DMS53 treated with DMSO at 0.1 percent for 48 hours (cell line): ENCODE measurements at regions not wholly inside any gene's neighbourhood (a gene's known extent, or its start where the extent isn't known, plus 50 kb on each side); places are given as distances from the start of the nearest gene placed in this dataset.

ENCODE experiments used
- DNase-seq: peaks from one replicate; lab custom pipeline; 2025; ENCODE audit not compliant: unreplicated experiment; lab: John Stamatoyannopoulos, UW

DNA sequence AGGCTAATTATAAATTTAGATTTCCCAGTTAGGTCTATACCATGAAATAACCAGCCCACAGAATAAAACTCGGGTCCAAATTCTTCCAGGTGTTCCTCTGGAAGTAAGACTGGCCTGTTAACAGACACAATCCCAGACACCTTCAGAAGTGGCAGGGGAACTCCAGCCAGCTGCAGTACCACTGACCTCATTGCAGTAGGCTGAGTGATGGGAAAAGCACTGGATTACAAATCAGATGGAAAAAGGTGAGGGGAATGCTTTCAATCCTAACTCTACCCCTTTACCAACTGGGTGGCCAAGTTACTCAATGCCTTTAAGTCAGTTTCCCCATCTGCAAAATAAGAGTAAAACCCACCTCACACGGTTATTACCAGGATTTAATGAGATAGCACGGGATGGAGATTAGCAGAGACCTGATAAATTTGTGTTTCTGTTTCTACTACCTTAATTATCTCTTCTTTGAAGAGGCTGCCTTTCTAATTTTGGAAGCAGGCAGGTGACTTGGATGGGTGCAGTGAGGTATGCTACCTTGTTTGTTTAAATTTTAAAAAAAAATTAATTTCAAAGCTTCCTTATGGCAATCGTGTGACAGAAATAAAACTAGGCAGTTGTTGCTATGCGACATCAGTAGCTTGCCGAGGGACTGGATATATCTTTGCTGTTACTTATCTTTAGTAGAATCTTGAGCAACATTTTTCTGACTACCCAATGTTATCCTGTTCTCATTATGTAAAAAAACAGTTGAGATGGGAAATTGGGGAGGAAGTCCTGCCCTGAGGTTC, 167.3 kb upstream of the GRIN2B start:
- DNase-seq: no peak

DNA sequence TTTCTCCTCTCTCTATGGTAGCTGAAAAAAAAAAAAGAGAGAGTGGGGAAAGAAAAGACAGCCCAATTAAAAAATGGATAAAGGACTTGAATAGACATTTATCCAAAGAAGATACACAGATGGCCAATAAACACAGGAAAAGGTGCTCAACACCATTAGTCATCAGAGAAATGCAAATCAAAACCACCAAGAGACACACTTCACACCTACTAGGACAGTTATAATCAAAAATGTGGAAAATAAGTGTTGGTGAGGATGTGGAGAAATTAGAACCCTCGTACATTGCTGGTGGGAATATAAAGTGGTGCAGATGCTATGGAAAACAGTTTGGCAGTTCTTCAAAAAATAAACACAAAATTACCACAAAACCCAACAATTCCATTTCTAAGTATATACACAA, 172.4 kb upstream of the GRIN2B start:
- no peak for DNase-seq

DNA sequence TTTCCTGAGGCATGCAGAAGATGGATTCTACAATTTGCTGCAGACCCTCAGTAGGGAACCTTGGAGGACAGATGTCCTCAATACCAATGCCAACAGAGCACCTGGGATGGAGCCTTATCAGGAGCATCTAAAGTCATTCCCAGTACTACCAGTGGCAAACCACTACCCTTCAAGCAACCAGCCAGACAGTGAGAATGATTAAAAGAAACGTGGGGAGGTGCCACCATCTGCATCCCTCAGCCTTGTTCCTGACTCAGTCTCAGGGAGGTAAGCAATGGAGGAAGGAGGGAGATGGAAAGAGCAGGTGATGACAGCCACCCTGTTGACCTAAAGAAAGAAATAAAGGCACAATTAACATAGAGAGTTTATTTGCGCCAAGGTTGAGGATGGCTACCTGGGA, 175.2 kb upstream of the GRIN2B start:
- no peak for DNase-seq

DNA sequence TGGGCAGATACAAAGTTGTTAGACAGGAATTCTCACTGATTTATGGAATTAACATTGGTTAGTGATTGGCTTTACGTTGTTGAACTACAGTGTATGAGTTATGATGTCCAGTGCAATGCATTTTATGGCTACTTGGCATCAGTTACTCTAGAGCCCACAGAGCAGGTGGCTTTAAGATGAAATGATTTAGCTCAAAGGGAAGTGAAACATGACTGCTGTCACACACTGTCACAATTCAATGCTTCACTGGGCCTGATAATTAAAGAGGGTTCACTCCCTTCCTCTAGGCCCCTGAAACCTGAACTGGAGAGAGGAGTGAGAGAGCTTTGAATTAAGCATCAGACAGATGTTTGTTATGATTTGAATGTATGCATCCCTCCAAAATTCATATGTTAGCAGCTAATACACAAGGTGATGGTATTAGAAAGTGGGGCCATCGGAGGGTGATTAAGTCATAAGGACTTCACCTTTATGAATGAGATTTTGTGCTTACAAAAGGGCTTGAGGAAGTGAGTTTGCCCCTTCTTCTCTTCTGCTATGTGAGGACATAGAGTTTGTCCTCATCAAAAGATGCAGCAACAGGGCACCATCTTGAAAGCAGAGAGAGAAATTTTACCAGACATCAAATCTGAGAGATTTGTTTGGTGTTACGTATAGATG, 175.8 kb upstream of the GRIN2B start:
- DNase-seq: no peak

DNA sequence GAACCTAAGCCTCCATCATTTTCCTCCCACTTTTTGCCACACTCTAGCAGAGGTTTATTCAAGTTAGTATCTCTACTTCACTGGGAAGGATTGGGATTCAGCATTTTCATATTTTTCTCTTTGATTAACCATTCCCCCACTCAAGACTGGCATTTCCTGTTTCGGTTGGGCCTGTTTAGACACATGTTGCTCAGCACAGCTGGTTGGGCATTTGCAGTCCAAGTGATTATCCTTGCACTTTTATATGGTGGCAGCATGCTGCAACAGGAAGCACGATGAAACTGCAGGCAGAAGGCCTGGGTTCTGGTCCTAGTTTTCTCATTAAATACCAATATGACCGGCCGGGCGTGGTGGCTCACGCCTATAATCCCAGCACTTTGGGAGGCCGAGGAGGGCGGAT, 182.9 kb upstream of the GRIN2B start:
- no peak for DNase-seq

DNA sequence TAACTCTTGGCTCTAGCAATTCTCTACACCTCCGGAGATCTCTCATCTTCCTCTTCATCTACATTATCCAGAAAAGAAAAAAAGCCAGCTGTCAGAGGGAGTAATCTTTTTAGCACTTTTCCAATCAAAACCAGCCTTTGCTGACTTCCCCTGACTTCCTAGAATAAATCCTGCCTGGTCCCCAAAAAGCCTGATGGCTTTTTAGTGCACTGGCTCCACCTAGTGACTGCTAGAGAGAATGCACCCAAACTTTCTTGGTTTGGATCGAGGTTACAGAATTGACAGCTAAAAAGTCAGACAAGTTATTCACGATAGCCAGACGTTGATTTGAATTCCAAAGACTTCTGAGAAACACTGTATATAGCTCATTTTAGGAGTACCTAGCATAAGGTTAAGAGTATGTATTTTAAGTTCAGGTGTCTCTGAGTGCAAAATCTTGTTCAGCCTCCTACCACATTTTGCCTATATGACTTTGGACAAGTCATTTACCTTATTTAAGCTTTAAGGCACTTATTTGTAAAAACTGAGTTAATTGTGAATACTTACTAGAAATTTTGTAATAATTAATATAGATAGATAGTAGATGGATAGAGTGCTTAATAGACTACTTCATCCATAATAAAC, 185.7 kb upstream of the GRIN2B start:
- DNase-seq: peak; percentile 86

DNA sequence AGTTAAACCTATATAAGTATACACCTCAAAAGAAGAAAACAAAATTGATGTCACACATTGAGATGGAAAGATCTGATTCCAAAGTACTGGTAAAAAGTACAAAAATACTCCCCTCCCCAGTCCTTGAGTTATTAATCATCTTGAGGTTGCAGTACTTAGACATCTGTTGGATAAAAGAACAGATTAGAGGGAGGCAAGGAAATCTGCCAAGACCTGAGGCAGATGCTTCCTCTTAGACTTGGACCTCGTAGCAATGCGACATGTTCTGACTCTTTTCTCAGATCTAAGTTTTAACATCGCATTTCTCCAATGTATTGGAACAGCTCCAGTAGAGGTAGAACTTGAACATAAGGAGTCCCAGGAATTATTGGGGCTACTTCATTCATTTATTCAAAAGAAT, 187.9 kb upstream of the GRIN2B start:
- no peak for DNase-seq

DNA sequence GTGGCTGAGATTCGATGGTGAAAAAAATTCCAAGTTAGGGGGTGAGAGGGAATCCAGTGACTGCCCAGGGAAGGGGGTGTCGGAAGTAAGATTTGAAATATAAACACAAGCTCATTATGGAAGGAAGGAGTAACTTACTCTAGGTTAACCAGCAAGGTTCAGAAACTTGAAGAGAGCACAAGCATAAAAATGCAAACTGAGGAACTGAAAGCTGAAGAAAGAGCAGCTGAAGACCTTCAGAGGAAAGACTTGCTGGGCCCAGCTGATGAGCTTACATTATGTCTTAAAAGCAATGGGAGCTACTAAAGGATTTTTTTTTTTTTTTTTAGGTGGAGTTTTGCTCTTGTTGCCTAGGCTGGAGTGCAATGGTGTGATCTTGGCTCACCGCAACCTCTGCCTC, 189.7 kb upstream of the GRIN2B start:
- DNase-seq: no peak

DNA sequence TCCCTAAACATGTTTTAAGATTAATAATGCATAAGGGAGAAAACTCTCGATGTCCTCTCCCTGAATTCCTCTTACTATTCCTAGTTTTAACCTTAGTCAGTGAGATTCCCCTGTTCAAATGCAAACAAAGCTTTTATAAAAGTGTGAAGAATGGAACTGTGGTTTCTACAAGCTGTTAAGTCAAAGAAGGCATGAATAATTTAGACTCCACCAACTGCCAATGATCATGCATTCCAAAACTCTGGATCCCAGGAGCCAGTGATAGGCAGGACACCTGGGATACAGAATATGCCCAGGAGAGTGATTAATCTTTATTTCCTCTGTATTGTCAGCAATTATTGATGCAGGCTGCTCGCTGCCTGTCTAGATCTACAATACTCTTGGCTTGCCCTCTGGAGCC, 190.3 kb upstream of the ATF7IP start:
- DNase-seq: no peak

DNA sequence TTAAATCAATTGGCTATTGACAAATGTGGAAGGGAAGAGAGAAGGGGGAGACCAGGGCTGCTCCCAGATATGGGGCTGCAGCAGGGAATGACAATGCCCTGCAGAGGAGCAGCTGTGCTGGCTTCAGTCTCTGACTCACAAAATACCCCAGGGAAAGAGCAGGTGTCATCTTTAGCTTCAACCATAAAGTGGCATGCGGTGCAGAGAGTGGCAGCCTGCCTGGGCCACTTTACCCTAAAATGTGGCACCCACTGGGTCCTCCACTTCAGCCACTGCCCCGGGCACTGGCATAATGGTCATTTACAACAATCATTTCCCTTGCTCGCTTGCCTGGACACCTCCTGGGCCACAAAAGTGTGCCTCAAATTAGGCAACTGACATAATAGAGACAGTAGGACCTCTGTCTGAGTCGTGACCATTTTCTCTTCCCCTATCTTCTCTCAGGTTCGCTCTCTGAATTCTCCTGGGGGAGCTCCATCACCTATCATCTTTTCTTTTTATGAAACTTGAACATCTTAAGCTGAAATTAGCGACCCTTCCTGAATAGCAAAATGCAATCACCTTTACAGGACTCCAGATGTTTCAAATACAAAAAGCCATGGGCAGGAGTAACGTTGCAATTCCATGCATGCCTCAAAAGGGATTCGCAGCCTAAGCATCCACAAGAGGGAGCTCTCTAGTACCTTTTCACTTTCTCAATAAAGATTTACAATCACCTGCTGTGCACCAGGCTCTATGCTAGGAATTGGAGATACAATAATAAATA, 179.9 kb upstream of the ATF7IP start:
- DNase-seq: peak; percentile 89

DNA sequence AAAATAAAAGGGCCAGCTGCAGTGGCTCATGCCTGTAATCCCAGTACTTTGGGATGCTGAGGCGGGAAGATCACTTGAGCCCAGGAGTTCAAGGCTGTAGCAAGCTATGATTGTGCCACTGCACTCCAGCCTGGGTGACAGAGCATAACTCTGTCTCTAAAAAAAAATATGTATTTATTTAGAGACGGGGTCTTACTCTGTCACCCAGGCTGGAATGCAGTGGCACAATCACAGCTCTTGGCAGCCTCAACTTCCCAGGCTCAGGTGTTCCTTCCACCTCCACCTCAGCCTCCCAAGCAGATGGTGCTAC, 179.3 kb upstream of the ATF7IP start:
- no peak for DNase-seq

DNA sequence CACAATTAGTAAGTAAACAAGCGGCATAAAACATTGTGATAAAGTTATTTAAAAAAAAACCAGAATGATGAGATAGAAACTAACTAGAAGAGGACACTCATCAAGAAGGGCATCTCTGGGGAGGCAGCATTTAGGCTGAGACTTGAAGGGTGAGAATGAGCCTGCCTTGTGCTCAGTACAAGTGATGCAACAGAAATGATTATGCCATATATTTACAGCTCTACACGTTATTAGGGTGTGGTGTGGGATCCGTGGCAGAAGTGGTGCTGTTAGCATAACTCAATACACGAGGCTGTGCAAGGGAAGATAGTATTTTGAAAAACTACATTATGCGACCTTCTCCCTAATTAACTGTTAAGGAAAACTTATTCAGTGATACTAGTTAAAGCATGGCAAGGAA, 178.5 kb upstream of the ATF7IP start:
- DNase-seq: no peak

DNA sequence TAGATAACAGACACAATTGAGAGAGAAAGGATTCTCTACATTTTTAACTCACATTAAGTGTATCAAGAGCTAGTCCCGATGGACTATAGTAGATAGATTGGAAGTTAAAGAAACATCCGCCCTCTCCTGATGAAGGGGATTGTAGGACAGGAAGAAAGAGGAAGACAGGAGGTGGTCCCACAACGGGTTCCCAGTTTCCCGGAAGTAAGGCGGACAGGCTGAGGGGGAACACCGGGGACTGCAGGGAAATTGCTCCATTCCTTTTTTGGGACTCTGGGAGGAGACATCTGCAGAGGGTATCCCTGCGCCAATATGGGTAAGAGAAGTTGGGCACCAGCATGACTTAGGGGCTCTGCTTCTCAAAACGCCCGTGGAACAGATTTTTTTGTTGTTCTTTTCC, 177.5 kb upstream of the ATF7IP start:
- DNase-seq: no peak

DNA sequence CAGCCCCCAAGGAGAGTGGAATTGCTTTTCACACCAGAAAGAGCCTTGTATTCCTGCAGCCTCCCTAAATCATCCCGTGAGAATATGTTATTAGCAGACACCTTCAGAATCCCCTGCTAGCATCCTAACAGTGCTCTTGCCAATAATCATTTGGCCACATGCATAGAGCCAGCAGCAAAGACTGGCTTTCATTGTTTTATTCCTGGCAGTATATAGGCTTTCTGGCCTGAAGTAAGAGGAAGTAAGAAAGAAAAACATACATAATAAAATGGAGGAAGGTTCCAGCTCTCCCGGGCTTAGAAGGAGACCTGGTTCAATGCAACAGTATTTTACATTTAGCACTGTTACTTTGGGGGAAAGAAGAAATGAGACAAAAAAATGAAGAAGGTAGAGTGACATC, 176.7 kb upstream of the ATF7IP start:
- DNase-seq: no peak

DNA sequence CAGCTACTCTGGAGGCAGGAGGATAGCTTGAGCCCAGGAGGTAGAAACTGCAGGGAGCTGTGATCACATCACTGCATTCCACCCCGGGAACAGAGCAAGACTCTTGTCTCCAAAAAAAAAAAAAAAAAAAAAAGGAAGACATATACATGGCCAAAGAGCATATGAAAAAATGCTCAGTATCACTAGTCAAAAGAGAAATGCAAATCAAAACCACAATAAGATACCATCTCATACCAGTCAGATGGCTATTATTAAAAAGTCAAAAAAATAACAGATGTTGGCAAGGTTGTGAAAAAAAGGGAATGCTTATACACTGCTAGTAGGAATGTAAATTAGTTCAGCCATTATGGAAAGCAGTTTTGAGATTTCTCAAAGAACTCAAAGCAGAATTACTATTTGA, 174.8 kb upstream of the ATF7IP start:
- no peak for DNase-seq

DNA sequence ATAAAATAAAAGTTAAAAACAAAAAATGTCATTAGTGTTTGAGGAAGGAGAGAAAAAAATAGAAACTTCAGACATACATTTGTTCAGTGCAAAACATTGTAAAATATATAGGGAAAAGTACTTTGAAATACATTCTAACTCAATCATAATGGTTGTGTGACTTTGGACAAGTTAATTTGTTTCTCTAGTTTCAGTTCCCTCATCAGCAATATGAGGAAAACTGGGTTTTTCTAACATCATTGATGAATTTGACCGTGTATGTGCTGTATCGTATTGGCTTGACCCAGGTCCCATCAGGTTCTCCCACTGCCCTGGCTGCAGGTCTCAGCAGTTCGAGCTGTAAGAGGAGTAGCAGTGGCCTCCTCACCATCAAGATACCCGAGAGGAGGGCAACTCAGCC, 173.9 kb upstream of the ATF7IP start:
- DNase-seq: no peak

DNA sequence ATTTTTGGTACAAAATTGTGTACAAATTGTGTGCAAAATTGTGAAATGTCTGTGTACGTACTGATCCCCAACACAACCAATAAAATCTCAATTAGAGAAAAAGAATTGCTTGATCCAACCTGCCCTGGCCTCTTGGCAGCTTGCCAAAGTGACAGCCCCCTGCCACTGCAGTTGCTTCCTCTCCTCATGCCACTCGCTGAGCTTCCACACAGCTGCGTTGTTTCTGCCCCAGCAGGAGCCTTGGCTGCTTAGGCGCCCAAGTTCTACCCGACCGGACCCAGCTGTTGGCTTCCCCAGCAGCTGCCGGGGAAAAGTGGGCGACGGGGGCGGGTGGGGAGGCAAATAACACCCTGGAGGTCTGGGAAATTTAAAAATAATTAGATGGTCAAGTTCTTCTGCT, 171.8 kb upstream of the ATF7IP start:
- no peak for DNase-seq

DNA sequence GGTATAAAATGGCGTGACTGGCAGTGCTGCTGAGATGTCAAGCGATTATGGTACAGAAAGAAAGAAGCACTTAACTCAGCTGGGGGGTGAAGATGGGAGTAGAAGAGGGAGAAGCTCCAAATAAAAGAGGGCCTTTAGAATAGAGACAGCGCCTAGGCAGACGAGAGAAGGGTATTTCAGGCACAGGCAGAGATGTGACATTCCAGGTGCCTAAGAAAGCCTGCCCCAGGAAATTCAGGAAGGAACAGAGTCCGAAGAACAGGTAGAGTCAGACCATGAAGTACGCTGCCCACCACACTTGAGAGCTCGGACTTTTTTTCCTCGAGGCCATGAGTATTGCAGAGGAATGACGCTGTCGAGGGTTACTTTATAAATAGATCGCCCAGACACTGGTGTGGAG, 170.9 kb upstream of the ATF7IP start:
- no peak for DNase-seq

DNA sequence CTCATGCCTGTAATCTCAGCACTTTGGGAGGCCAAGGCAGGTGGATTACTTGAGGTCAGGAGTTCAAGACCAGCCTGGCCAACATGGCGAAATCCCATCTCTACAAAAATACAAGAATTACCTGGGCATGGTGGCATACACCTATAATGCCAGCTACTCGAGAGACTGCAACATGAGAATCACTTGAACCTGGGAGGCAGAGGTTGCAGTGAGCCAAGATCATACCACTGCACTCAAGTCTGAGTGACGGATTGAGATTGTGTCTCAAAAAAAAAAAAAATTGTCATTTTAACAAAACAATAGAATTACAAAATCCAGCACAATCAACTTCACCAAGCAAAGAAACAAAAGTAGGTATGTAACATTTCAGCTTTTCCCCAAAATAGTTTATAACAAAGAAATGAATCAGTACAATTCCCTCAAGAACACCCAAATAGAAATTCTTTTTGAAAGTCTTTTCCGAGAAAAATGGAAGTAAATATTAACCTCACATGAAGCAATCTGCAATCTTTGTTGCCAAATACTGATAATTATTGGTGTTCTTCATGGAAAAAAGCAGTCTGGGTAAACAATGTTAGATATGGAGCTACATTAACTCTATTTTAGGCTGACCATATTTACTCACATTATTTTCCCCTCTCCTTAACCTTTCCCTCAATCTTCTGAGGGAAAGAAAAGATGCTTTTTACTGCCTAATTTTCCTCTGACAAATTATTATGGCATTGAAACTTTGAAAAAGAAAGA, 165.9 kb upstream of the ATF7IP start:
- no peak for DNase-seq

DNA sequence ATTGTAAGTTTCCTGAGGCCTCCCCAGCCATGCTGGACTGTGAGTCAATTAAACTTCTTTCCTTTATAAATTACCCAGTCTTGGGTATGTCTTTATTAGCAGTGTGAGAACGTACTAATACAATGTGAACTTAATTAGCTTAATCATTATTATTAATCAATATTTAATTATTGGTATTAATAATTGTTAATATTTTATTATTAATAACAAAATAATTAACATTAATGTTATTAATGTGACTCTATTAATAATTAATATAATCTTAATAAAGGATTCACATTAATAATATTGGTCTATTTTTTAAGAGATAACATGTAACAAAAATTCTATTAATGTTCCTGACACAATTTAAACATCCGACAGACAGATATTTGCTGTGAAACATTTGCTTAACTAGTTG, 164.9 kb upstream of the ATF7IP start:
- no peak for DNase-seq

DNA sequence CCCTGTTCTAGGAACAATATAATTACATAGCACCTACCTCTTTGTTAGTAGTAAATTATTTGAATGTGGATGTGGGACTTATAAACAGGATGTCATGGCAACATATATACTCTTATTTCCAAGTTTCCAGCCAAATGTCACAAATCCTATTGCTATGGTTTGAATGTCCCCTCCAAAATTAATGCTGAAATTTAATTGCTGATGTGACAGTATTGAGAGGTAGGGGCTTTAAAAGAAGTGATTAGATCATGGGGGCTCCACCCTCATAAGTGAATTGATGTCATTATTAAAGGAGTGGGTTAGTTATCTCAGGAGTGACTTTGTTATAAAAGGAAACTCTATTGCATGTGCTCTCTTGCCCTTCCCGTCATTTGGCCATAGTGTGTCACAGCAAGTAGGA, 164.2 kb upstream of the ATF7IP start:
- no peak for DNase-seq
